ENCODE measurements at regions not wholly inside any gene's neighbourhood (a gene's known extent, or its start where the extent isn't known, plus 50 kb on each side); places are given as distances from the start of the nearest gene placed in this dataset.

DNA sequence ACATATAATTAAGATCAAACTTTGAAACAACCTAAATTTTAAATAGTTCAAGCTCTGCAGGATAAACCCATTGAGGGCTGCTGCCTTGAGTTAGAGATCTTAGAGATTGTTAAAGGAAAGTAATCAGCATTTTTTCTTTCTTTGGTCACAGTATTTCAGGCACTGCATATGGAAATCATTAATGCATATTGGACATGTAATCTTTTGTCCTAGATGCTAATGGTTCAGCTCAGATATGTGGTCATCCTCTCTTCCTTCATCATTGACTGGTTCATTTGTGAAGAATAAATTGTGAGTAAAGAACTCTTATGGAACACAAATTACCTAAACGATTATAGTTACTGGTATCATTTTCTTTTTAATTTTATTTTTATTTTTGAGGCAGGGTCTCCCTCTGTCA lies 82.0 kb upstream of the PRLR start:
- no peak for DNase-seq

DNA sequence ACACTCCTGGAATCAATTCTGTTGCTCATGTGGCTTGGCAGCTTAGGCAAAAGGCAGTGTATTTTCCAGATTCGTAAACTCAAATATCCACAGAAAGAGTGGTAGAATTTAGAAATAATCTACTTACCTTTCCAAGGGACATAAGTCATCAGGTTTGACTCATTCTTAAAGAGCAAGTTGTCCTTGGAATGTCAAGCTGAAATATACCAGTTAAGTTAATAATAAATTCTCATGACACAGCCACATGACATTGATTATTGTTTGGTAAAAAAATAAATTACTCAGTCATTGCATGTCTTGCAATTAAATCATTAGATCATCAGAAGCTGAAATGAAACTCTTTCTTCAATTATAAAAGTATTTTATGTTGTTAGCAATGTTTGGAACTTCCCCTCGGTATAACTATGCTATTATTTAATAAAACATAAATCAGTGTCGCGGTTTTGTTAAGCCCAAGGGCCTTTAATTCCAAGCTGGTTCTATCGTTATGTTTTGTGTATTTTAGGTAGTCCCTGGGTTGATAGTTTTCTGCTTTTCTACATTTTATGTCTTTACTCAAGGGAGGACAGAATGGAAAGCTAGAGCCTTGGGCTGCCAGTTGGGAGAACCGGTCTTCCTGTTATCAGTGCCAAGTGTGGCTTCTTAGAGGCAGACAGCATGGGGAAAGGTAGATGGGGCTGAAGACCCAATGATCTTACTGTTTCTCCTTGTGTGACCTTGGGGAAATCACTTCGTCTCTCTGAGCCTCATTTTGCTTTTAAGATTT lies 79.3 kb upstream of the PRLR start:
- no peak for DNase-seq

DNA sequence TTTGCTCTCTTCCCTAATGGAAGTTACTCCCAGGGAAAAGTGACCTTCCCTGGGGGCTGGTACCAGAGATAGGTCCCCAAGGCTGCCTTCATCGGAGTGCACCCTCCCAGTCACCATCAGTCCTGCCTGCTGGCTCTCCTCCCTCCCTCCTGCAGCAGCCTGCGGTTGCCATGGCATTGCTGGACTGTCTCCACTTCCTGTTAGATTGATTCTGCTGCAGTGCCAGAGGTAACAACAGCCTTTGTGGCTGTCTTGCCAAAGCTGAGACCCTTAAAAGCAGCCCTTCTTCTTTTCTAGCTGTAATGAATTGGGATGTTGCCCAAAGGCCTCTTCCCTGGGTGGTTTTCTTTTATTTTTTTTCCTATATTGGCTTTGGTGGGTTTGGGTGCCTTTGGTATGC lies 78.1 kb upstream of the PRLR start:
- DNase-seq = no peak

DNA sequence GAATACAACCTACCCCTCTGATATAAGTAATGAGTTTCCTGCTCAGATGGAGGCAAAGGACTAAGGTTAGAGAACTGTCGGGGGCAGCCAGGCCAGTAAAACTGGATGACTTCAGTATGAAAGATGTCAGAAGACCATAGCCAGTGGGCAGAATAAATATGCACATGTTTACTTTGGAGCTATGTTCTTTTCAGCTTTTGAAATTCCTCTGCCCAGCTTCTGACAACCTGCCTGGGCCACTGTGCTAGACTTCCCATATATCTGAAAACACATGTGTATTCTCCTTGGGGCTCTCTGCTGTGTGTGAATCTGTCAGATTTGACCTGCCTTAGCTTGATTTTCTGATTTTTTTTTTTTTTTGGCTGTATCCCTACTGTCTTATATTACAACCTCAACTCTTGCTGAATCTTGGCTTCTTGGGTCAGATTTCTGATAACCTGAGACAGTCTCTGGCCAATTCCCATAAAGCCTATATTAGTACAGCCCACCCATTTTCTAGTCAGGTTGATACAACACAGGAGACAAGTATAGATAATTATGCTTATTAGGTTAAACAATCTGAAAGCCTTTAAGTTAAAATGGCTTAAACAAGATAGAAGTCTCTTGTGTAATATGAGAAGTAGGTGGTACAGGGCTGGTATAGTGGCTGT lies 76.6 kb upstream of the PRLR start:
- no peak for DNase-seq

DNA sequence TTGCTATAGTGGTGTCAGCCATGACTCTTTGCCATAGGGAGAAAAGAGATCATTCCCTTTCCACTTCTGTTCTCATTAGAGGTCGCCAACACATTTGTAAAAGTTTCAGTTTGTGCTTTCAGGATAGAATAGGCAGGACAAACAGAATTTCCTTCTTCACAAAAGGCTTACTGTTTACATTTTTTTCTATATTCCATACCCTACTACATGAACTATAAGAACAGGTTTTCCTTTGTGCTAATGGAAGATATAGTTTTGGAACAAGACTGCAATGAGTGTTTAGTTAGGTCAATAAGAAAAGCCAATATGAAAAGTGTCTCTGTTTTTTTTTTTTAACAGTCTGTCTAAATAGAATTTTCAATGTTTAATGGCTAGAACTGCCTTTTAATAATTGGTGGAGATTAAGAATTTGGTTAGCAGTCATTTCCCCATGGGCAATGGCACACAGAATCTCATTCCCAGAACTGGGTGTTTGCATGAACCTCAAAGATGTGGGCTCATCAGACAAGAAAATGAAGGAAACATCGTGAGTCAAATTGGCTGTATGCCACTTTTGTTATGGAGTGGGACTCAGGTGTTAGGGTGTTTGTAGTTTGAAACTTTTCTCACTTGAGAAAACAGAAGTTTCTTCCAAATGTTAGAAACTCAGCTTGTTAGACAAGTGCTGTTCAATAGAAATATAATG lies 75.2 kb upstream of the PRLR start:
- no peak for DNase-seq

DNA sequence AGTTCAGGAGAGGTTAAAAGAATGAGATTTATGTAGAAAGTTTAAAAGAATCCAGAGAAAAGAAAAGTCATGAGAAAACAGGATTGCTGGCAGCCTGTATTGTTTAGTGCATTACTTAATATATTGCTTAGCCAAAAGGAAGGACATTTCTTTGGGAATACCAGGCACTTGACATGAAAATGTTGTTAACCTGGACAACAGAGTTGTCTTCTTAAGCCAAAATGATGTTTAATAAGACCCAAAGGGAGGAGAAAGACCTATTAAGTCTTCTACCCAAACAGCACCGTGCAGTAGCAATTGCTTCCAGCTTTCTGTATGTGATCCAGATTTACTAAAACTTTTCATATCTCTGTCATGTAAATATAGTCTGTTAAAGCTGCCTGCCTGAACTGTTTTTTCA lies 74.0 kb upstream of the PRLR start:
- no peak for DNase-seq

DNA sequence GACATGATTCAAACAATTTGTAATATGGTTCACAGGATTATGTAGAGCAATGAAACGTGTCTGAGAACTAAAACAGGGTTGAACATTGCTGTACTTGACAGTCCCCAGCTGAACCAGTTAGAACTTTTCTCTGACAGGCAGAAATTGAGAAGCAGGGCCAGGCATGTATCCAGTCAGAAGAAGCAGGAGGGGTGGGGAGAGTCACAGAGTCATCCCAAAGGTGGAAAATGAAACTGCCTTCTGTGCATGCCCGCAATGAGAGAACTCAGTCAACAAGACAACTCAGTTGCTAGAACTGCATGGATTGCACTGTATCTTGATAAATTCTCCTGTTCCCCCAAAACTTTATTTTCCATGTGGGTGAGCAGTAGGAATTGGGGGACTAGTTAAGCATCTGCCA lies 72.9 kb upstream of the PRLR start:
- DNase-seq = no peak

DNA sequence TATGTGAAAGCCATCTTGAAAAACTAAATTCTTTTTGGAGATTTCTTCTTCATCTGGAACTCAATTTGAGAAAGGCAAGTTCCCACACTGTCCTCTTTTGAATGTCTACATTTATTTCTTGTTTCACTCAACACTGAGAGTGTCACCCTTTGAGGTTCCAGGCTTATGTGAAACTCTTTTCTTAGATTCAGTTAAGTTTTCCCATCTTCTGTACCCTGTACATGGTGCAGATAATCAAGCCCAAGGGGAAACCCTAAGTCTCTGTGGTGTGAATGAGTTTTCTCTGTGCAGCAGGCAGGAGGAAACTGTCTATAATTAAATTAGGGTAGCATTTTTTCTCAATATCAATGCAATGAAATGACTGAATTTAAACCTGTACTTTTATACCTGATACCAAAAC lies 72.3 kb upstream of the PRLR start:
- no peak for DNase-seq

DNA sequence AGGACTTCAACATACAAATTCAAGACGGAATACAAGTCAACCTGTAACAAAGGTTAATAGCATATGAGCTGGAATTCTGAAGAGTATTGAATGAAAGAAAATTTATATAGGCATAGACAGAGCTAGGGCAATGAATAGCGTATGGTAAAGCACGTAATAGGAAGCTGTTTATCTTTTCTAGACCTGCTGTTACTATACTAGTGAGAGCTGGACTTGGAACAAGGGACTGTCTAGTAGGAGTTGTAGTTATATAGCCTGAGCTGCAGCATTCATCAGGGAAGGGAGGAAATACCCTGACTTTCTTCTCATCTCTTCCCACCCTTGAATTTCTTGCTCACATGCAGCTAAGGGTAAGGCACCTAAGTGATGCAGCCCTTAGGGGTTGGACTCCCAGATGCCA lies 67.5 kb upstream of the PRLR start:
- no peak for DNase-seq

DNA sequence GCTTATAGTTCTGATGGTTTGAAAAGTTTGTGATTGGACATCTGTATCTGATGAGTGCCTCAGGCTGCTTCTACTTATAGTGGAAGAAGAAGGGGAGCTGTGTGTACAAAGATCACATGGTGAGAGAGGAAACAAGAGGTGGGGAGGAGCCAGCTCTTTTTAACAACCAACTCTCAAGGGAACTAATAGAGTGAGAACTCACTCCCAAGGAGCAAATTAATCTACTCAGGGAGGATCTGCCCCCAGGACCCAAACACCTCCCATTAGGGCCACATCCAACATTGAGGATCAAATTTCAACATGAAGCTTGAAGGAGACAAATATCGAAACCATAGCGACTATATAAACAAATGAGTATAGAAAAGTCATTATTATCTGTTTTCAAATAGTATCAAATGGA lies 64.7 kb upstream of the PRLR start:
- no peak for DNase-seq

DNA sequence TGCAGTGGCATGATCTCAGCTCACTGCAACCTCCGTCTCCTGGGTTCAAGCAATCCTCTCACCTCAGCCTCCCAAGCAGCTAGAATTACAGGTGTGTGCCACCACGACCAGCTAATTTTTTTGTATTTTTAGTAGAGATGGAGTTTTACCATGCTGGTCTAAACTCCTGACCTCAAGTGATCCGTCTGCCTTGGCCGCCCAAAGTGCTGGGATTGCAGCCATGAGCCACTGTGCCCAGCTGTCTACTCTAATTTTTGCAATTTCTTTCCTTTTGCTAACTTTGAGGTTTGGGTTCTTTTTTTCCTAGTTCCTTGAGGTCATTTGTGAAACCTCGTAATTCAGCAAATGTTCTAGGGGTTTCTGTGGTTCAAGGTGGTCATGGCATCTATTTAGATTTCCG lies 63.7 kb upstream of the PRLR start:
- no peak for DNase-seq

DNA sequence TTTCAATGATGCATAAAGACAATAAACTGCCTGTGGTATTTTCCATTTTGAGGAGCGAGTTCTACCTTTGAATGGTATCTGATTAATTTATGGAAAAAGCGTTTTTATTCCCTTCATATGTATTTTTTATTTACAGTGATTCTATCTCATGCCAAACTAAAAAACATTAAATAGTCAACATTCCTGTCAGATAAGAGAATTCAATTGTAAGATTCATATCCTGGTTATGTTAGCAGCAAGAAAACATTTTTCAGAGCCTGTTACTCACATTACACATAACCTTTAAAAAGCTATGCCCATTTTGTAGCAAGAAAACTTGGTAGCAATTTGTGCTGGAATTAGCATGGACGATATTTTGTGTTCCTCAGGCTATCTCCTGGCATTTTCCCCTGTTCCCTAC lies 55.1 kb upstream of the PRLR start:
- no peak for DNase-seq

DNA sequence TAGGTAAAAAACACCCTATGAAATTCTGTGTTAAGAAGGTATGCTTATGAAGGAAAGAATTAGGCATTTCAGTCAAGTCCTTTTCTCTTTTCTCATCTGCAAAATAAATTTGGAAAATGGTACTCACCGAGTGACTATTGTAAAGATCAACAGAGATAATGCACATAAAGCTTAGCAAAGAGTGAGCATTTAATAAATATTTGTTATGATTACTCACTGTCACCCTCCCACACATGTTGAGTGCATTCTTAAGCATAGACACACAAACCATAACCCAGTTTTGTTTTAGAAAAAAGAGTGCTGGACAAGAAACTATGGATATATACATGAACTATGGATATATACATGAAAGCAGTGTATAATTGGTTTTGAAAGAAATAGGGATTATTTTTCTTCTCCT lies 54.7 kb upstream of the PRLR start:
- no peak for DNase-seq

DNA sequence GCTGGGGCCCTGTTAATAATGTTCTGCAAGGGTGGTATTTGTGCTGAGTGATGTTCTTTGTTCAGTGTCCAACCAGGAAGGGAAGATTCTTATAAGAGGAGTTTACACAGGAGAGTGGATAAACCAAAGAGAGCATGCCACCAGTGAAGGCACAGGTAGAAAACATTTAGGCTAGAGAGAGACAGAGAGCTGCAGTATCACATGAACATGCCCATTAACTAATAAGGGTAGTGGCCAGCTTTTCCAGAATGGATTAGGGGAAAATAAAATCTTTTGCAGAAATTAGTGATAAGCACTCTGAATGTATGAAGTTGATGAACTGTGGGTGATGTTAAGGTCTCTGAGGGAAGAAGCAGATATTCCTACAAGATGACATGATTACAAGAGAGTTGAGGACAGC lies 54.1 kb upstream of the PRLR start:
- DNase-seq = no peak

DNA sequence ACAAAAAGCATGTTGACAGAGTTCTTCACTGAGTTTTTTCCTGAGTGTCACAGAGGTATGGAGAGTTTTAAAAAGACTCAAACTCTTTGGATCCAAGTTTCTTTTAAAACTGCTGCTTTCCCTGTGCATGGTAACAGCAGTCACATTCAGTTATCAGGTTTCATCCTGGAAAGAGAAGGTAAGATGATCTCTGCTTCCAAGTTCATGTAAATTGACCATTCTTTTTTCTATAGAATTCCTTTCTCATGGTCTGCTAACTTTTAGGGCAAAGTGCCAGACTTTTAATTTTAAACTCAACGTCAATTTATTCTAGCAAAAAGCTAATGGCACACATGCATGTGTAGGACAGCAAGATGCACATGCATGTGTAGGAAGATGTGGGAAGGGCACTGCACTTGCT lies 52.5 kb upstream of the PRLR start:
- no peak for DNase-seq

DNA sequence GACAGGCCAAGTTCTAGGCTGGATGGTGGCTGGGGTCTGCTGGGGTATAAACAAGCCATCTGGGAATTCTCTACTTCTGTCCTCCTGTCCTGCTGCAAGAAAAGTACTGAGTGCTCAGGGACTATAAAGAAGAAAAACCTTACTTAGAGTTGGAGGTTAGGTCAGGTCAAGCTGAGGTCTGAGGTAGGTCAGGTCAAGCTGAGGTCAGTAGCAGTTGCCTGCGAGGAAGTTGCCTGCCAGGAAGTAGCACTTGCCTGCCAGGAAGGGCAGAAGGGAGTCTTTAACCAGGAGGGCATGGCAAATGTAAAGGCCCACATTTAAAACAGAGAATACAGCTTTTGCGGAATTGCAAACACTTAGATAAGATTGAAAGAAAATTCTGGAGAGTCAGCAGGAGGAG lies 51.3 kb upstream of the PRLR start:
- no peak for DNase-seq

All from activated naive CD4-positive, alpha-beta T cell treated with anti-CD3 and anti-CD28 coated beads, Interleukin-2, amount 50 U/mL, for 16 hours (primary cell).